Endothelial cell of umbilical vein (primary cell): ENCODE measurements at regions not wholly inside any gene's neighbourhood (a gene's known extent, or its start where the extent isn't known, plus 50 kb on each side); places are given as distances from the start of the nearest gene placed in this dataset.

Experiments
- BruUV-seq: library from RNA; stranded (reverse); fragments of 400-500 nt; replicated peaks from 2 replicates; lab custom pipeline; 2021; lab: Mats Ljungman, UMichigan
- CTCF ChIA-PET: fragments of 300-600, 350-600 bp; sonication (Branson Sonifier 250); formaldehyde crosslinking; loops from one replicate; lab custom pipeline; 2021; ENCODE audit warnings: antibody characterized with exemption, inconsistent platforms; lab: Charles Lee
- POLR2A ChIA-PET: fragments of 300-600, 350-600 bp; sonication (Branson Sonifier 250); formaldehyde crosslinking; loops from one replicate; lab custom pipeline; 2021; ENCODE audit warnings: antibody characterized with exemption, inconsistent platforms; lab: Charles Lee
- DNase-seq: peaks from one replicate; pipeline ENCODE4 v3.0.0-alpha.2; 2011; ENCODE audit warnings: low read depth, low spot score
- FAIRE-seq: peaks from 2 replicates; lab custom pipeline; 2011; peaks lifted over from hg19 to GRCh38; lab: Jason Lieb, UNC
- H2AFZ ChIP-seq: 2 replicates; pipeline ENCODE4 v1.6.0; 2012; ENCODE audit warnings: low read depth, low read length, control low read depth, inconsistent platforms
- H3K27ac ChIP-seq: 2 replicates; pipeline ENCODE4 v1.5.1; 2011; ENCODE audit warnings: low read depth, mild to moderate bottlenecking, control low read depth, low read length, moderate library complexity; ENCODE audit not compliant: insufficient read depth
- H3K27me3 ChIP-seq, 2 experiments: 2 replicates each; pipeline versions ENCODE4 v1.6.0 to v1.6.1; 2011; ENCODE audit warnings: low read length in 2 of 2, mixed read lengths in 1 of 2; ENCODE audit not compliant: control insufficient read depth in 2 of 2, insufficient read depth in 2 of 2
- H3K36me3 ChIP-seq, 2 experiments: 2 replicates in 1 of 2; 3 replicates in 1 of 2; pipeline ENCODE4 v1.5.1; 2011; ENCODE audit warnings: low read length in 2 of 2, mild to moderate bottlenecking in 1 of 2, moderate library complexity in 1 of 2; ENCODE audit not compliant: control insufficient read depth in 2 of 2, insufficient read depth in 2 of 2; ENCODE audit errors: extremely low read depth in 1 of 2
- H3K4me1 ChIP-seq: 3 replicates; pipeline ENCODE4 v1.5.1; 2011; ENCODE audit warnings: mild to moderate bottlenecking, low read length; ENCODE audit not compliant: control insufficient read depth, insufficient read depth; ENCODE audit errors: extremely low read depth
- H3K4me2 ChIP-seq: 2 replicates; pipeline ENCODE4 v1.6.1; 2011; ENCODE audit warnings: low read length, control low read depth, mixed read lengths; ENCODE audit not compliant: insufficient read depth
- H3K4me3 ChIP-seq, 3 experiments: fragments of 200-600 bp in 1 of 3; sonication (generic), shearing (Covaris generic) in 1 of 3; replicated peaks in 1 of 3; 2 replicates each; pipeline ENCODE4 v1.5.1; 2011 to 2016; ENCODE audit warnings: control low read depth in 3 of 3, low read length in 3 of 3, mild to moderate bottlenecking in 2 of 3, inconsistent platforms in 1 of 3, low read depth in 1 of 3, moderate library complexity in 1 of 3; ENCODE audit not compliant: insufficient read depth in 1 of 3
- H3K79me2 ChIP-seq: 2 replicates; pipeline ENCODE4 v1.6.0; 2012; ENCODE audit warnings: low read length, inconsistent platforms; ENCODE audit not compliant: control insufficient read depth, insufficient read depth
- H3K9ac ChIP-seq: replicated peaks from 2 replicates; pipeline ENCODE3; 2011; ENCODE audit warnings: low read length, control low read depth; ENCODE audit not compliant: insufficient read depth; ENCODE audit errors: extremely low read depth
- H3K9me1 ChIP-seq: replicated peaks from 3 replicates; pipeline ENCODE4 v1.6.0; 2011; ENCODE audit warnings: mild to moderate bottlenecking, low read length; ENCODE audit not compliant: control insufficient read depth, insufficient read depth; ENCODE audit errors: extremely low read depth
- H3K9me3 ChIP-seq: replicated peaks from 2 replicates; pipeline ENCODE4 v1.5.1; 2012; ENCODE audit warnings: low read length, inconsistent platforms; ENCODE audit not compliant: control insufficient read depth, insufficient read depth
- H4K20me1 ChIP-seq: replicated peaks from 2 replicates; pipeline ENCODE3; 2011; ENCODE audit warnings: mild to moderate bottlenecking, low read length; ENCODE audit not compliant: control insufficient read depth, insufficient read depth; ENCODE audit errors: extremely low read depth
- EZH2 ChIP-seq: IDR thresholded peaks from 2 replicates; pipeline ENCODE4 v1.6.1; 2012; ENCODE audit warnings: borderline replicate concordance, low read depth, mild to moderate bottlenecking, moderate library complexity, low read length, inconsistent platforms; ENCODE audit not compliant: severe bottlenecking
- FOS ChIP-seq: IDR thresholded peaks from 2 replicates; pipeline ENCODE4 v1.6.1; 2011; ENCODE audit warnings: mild to moderate bottlenecking, low read length, moderate library complexity, borderline replicate concordance; ENCODE audit not compliant: insufficient read depth
- GATA2 ChIP-seq: IDR thresholded peaks from 2 replicates; pipeline ENCODE4 v1.7.0; 2011; ENCODE audit warnings: low read depth, mild to moderate bottlenecking, moderate library complexity, mixed read lengths, low read length; ENCODE audit not compliant: insufficient read length, insufficient read depth
- JUN ChIP-seq: IDR thresholded peaks from 2 replicates; pipeline ENCODE4 v1.6.1; 2011; ENCODE audit warnings: borderline replicate concordance, low read depth; ENCODE audit not compliant: insufficient read length, insufficient read depth
- MYC ChIP-seq: IDR thresholded peaks from one replicate; pipeline ENCODE4 v1.6.1; 2011; ENCODE audit warnings: mild to moderate bottlenecking, low read depth, low read length
- POLR2A ChIP-seq: IDR thresholded peaks from 2 replicates; pipeline ENCODE4 v1.6.1; 2012; ENCODE audit warnings: low read depth, mild to moderate bottlenecking, control low read depth, low read length
- POLR2AphosphoS5 ChIP-seq: IDR thresholded peaks from 2 replicates; pipeline ENCODE4 v1.6.1; 2012; ENCODE audit warnings: low read depth, mild to moderate bottlenecking, control low read depth, low read length, moderate library complexity; ENCODE audit not compliant: insufficient read depth
- dilution Hi-C: fragments of 300-500 bp; cut with MboI; formaldehyde crosslinking; loops from one replicate; pipeline ENCODE4 v1.15.0; 2019; ENCODE audit warnings: low sequenced_read_pairs; ENCODE audit not compliant: extremely low pct_ligation_motif_present
- intact Hi-C: fragments of 100-400 bp; cut with micrococcal nuclease; formaldehyde crosslinking; loops from one replicate; pipeline ENCODE4 v1.10.0; 2022
- TF ChIP-seq, protein P1 (sequence below): IDR thresholded peaks from 2 replicates; pipeline ENCODE4 v1.6.1; 2011; ENCODE audit not compliant: insufficient read depth, insufficient read length
- TF ChIP-seq, protein P2 (sequence below), 2 donors: IDR thresholded peaks; 1 replicate in 1 of 2; 2 replicates in 1 of 2; pipeline ENCODE4 v1.5.1; 2011; ENCODE audit warnings: low read length in 2 of 2, mild to moderate bottlenecking in 2 of 2, moderate library complexity in 2 of 2, control low read depth in 1 of 2, inconsistent platforms in 1 of 2, low read depth in 1 of 2; ENCODE audit not compliant: insufficient read depth in 1 of 2; ENCODE audit errors: extremely low read depth in 1 of 2

DNA sequence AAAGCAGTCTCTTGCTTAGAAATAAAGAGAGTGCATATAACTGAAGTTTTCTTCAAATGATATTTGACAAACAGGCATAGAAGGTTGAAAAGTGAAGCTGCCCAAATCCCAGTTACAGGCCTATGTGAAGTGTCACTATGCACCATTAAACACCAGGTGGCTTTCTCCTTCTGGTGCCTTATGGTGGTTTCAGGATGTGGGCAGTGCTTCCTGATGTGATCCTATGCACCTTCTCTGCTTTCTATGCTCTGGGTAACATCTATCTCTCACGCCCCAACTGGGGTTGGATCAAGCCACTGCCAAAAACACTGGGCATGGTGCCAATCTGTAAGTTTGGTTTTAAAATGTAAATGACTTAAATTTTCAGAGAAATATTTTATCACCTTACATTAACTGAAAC lies 744.7 kb downstream of the TUSC7 start:
- Histone ChIP-seq H3K9me1 (no peaks in the 10 kb centered on the region), H4K20me1 (no peaks in the 10 kb centered on the region), H3K9me3 (no peaks in the 10 kb centered on the region), H3K27me3 (no peaks in the 10 kb centered on the region), H3K9ac (no peak overlapping the region), H3K27ac (no peak overlapping the region), H3K36me3 (no peaks in the 10 kb centered on the region), H3K4me3 (no peak overlapping the region), H3K79me2 (no peaks in the 10 kb centered on the region), H2AFZ (no peak overlapping the region), H3K4me2 (no peak overlapping the region), H3K4me1 (no peaks in the 10 kb centered on the region)
- DNase-seq (no peak), FAIRE-seq (no peak)
- dilution Hi-C loops (no loop called here), intact Hi-C loops (no loop called here)
- no peak for TF ChIP-seq JUN
- no peak for TF ChIP-seq GATA2
- TF ChIP-seq POLR2AphosphoS5 = no peak
- TF ChIP-seq, protein P1, sequence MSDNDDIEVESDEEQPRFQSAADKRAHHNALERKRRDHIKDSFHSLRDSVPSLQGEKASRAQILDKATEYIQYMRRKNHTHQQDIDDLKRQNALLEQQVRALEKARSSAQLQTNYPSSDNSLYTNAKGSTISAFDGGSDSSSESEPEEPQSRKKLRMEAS = no peak
- no peak for TF ChIP-seq MYC
- TF ChIP-seq FOS = no peak
- TF ChIP-seq, protein P2, sequence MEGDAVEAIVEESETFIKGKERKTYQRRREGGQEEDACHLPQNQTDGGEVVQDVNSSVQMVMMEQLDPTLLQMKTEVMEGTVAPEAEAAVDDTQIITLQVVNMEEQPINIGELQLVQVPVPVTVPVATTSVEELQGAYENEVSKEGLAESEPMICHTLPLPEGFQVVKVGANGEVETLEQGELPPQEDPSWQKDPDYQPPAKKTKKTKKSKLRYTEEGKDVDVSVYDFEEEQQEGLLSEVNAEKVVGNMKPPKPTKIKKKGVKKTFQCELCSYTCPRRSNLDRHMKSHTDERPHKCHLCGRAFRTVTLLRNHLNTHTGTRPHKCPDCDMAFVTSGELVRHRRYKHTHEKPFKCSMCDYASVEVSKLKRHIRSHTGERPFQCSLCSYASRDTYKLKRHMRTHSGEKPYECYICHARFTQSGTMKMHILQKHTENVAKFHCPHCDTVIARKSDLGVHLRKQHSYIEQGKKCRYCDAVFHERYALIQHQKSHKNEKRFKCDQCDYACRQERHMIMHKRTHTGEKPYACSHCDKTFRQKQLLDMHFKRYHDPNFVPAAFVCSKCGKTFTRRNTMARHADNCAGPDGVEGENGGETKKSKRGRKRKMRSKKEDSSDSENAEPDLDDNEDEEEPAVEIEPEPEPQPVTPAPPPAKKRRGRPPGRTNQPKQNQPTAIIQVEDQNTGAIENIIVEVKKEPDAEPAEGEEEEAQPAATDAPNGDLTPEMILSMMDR (IDR thresholded peaks at IDR 0.05; ENCODE audit: extremely low read depth in 1 of 2, insufficient read depth in 1 of 2, low read depth in 1 of 2, low read length in 2 of 2) = no peak
- no peak for TF ChIP-seq POLR2A
- no peak for TF ChIP-seq EZH2
- CTCF ChIA-PET = interaction anchor here (1.0 kb wide), 1 partner anchor 264 kb away, joined by 3 read pairs; no protein-coding TSS in a partner anchor
- POLR2A ChIA-PET = no interaction called here
- no TSS peak for BruUV-seq
